Breast epithelium (tissue), 4 donors: ENCODE measurements at regions not wholly inside any gene's neighbourhood (a gene's known extent, or its start where the extent isn't known, plus 50 kb on each side); places are given as distances from the start of the nearest gene placed in this dataset.
"Not testable (repeated sequence)": the region's sequence is repeated elsewhere in the genome, so short reads cannot be mapped to it uniquely, and the experiment has no call there.

Experiments used
- DNase-seq, 2 donors: peaks; one replicate each; pipeline ENCODE4 v3.0.0-alpha.2; 2019; ENCODE audit warnings: low spot score in 2 of 2
- H3K27ac ChIP-seq, 2 donors: fragments of 200-600 bp; sonication (generic) in 1 of 2; one replicate each; pipeline ENCODE4 v1.5.1; 2016 to 2019; ENCODE audit warnings: mild to moderate bottlenecking in 1 of 2
- H3K27me3 ChIP-seq, 2 donors: fragments of 200-600 bp; sonication (generic) in 1 of 2; one replicate each; pipeline versions ENCODE4 v1.5.1 to v1.6.0; 2017 to 2019; ENCODE audit warnings: control low read depth in 1 of 2, mild to moderate bottlenecking in 1 of 2
- H3K36me3 ChIP-seq: fragments of 200-600 bp; one replicate; pipeline ENCODE4 v1.5.1; 2019
- H3K4me1 ChIP-seq, 2 donors: fragments of 200-600 bp; sonication (generic); one replicate each; pipeline ENCODE4 v1.5.1; 2016 to 2019; ENCODE audit warnings: control low read depth in 1 of 2
- H3K4me3 ChIP-seq, 3 donors: fragments of 200-600 bp; sonication (generic); 1 replicate in 2 of 3; 2 replicates in 1 of 3; pipeline ENCODE4 v1.5.1; 2016 to 2019; ENCODE audit warnings: mild to moderate bottlenecking in 3 of 3, moderate library complexity in 2 of 3
- H3K9me3 ChIP-seq, 2 donors: fragments of 200-600 bp; sonication (generic) in 1 of 2; one replicate each; pipeline ENCODE4 v1.5.1; 2016 to 2019; ENCODE audit warnings: control low read depth in 1 of 2
- POLR2A ChIP-seq: fragments of 450-650 bp; IDR thresholded peaks from one replicate; pipeline ENCODE4 v1.6.1; 2016; ENCODE audit warnings: antibody characterized with exemption, mild to moderate bottlenecking, moderate library complexity
- POLR2AphosphoS5 ChIP-seq, 3 donors: sonication (generic); formaldehyde crosslinking; IDR thresholded peaks; one replicate each; pipeline ENCODE4 v1.6.1; 2017; ENCODE audit warnings: antibody characterized with exemption in 3 of 3
- intact Hi-C: fragments of 100-400 bp; cut with DNase I; formaldehyde crosslinking; loops from one replicate; pipeline ENCODE4 v1.15.1; 2023; ENCODE audit warnings: low total_unique reads
- TF ChIP-seq, protein P1 (sequence below), 3 donors: fragments of 450-650 bp; IDR thresholded peaks; one replicate each; pipeline ENCODE4 v1.5.1; 2016 to 2017; ENCODE audit warnings: antibody characterized with exemption in 3 of 3, mild to moderate bottlenecking in 3 of 3, moderate library complexity in 3 of 3

DNA sequence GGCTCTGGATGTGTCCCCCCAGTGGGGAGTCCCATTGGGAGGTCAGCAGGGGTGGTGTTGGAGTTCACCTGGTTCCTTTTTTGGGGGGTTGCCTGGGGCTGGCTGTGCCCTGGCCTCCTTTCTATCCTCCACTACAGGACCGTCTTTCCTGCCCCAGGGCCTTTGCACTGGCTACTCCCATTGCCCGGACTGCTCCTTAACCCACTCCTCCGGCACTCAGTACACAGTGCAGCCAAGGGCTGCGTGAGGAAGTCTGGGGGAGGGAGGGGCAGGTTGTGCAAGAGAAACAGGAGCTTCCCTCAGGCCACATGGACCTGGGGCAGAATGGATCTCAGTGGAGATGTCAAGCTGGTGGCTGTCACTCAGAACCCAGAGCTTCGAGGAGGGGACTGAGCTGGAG, 429.3 kb upstream of the SULF2 start:
- no peak overlapping the region for H3K4me3 ChIP-seq
- no peaks in the 10 kb centered on the region for H3K36me3 ChIP-seq
- DNase-seq, result no peak
- no peaks in the 10 kb centered on the region for H3K9me3 ChIP-seq
- H3K4me1 ChIP-seq, result no peaks in the 10 kb centered on the region
- no peak overlapping the region for H3K27ac ChIP-seq
- intact Hi-C loops, result no loop called here
- no peaks in the 10 kb centered on the region for H3K27me3 ChIP-seq
- TF ChIP-seq, protein P1, sequence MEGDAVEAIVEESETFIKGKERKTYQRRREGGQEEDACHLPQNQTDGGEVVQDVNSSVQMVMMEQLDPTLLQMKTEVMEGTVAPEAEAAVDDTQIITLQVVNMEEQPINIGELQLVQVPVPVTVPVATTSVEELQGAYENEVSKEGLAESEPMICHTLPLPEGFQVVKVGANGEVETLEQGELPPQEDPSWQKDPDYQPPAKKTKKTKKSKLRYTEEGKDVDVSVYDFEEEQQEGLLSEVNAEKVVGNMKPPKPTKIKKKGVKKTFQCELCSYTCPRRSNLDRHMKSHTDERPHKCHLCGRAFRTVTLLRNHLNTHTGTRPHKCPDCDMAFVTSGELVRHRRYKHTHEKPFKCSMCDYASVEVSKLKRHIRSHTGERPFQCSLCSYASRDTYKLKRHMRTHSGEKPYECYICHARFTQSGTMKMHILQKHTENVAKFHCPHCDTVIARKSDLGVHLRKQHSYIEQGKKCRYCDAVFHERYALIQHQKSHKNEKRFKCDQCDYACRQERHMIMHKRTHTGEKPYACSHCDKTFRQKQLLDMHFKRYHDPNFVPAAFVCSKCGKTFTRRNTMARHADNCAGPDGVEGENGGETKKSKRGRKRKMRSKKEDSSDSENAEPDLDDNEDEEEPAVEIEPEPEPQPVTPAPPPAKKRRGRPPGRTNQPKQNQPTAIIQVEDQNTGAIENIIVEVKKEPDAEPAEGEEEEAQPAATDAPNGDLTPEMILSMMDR (IDR thresholded peaks at IDR 0.05), result no peak
- TF ChIP-seq POLR2AphosphoS5 (IDR thresholded peaks at IDR 0.05) (no peak), POLR2A (no peak)

DNA sequence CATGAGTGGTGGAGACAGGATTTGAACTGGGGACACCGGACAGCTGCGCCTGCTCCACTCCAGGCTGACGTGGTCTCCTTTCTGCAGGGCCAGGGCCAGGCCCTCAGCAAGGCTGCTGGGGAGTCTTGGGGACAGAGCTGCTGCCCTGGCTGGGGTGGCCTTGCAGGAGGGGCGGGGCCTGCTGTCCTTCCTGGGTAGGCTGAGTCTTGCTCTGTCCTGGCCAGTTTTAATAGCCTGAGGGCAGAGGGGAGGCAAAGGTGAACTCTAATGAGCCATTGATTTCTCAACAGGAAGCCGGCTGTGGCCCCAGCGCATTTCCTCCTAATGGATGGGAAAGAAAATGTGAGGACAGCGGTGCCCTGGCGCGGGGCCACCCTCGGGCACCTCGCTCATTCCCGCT, 428.4 kb upstream of the SULF2 start:
- H3K27me3 ChIP-seq, H3K4me3 ChIP-seq, H3K9me3 ChIP-seq, H3K4me1 ChIP-seq, H3K36me3 ChIP-seq, H3K27ac ChIP-seq, DNase-seq, intact Hi-C loops: not testable (repeated sequence)

GRCh38 chr20:48212806-48213509, 427.7 kb upstream of the SULF2 start:
- Histone ChIP-seq H3K36me3 (no peaks in the 10 kb centered on the region), H3K4me3 (no peak overlapping the region), H3K9me3 (no peaks in the 10 kb centered on the region), H3K27ac (no peak overlapping the region), H3K4me1 (no peaks in the 10 kb centered on the region), H3K27me3 (no peaks in the 10 kb centered on the region)
- no peak for DNase-seq
- intact Hi-C loops, result no loop called here
- TF ChIP-seq POLR2A, result no peak
- TF ChIP-seq POLR2AphosphoS5 (IDR thresholded peaks at IDR 0.05), result no peak
- TF ChIP-seq, protein P1 (IDR thresholded peaks at IDR 0.05), result no peak

DNA sequence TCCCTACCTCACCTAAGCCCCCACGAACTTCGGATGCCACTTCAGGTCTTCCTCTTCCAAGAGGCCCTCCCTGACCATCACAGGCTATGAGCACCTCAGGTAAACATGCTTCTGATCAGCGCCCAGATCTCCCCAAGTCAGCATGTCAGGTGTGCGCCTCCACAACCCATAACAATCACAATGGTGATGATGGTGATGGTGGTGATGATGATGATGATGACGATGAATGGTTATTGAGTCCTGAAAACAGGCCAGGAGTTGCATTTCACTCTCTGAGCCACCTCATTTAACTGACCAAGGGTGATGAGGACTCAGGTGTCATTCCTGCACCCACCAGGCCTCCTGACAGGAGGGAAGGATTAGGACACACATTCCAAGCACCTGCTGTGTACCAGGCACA, 426.6 kb upstream of the SULF2 start:
- intact Hi-C loops, result no loop called here
- no peak overlapping the region for H3K27ac ChIP-seq
- no peaks in the 10 kb centered on the region for H3K36me3 ChIP-seq
- no peak for DNase-seq
- no peak for TF ChIP-seq POLR2A
- TF ChIP-seq, protein P1 (IDR thresholded peaks at IDR 0.05), result no peak
- TF ChIP-seq POLR2AphosphoS5 (IDR thresholded peaks at IDR 0.05), result no peak
- no peaks in the 10 kb centered on the region for H3K27me3 ChIP-seq
- no peak overlapping the region for H3K4me3 ChIP-seq
- H3K4me1 ChIP-seq, result no peaks in the 10 kb centered on the region
- no peaks in the 10 kb centered on the region for H3K9me3 ChIP-seq

GRCh38 chr20:48211238-48211637, 426.0 kb upstream of the SULF2 start:
- Histone ChIP-seq H3K36me3 (no peaks in the 10 kb centered on the region), H3K27me3 (no peaks in the 10 kb centered on the region), H3K9me3 (no peaks in the 10 kb centered on the region), H3K4me1 (no peaks in the 10 kb centered on the region), H3K4me3 (no peak overlapping the region), H3K27ac (no peak overlapping the region)
- TF ChIP-seq, protein P1 (IDR thresholded peaks at IDR 0.05), result no peak
- no peak for TF ChIP-seq POLR2A
- TF ChIP-seq POLR2AphosphoS5 (IDR thresholded peaks at IDR 0.05), result no peak
- intact Hi-C loops, result no loop called here
- DNase-seq, result no peak
